Right lobe of liver (tissue), 6 donors: ENCODE measurements at regions not wholly inside any gene's neighbourhood (a gene's known extent, or its start where the extent isn't known, plus 50 kb on each side); places are given as distances from the start of the nearest gene placed in this dataset.

Source experiments
- ATAC-seq, 4 donors: fragments of 200-7000 bp; cut with Tn5 transposase; one replicate each; pipeline ENCODE4 v1.9.1; 2020; ENCODE audit warnings: mild to moderate bottlenecking in 4 of 4, moderate library complexity in 4 of 4
- DNase-seq, 3 donors: peaks; one replicate each; pipeline ENCODE4 v3.0.0-alpha.2; 2020
- H3K27ac ChIP-seq, 3 donors: fragments of 200-600 bp; one replicate each; pipeline ENCODE4 v1.8.0; 2022
- H3K27me3 ChIP-seq, 2 donors: fragments of 200-600 bp; one replicate each; pipeline ENCODE4 v1.8.0; 2022
- H3K36me3 ChIP-seq, 4 donors: fragments of 200-600 bp; sonication (generic) in 1 of 4; one replicate each; pipeline versions ENCODE4 v1.5.1 to v1.8.0; 2017 to 2022; ENCODE audit warnings: control low read depth in 1 of 4
- H3K4me1 ChIP-seq, 4 donors: fragments of 200-600 bp; sonication (generic) in 1 of 4; one replicate each; pipeline versions ENCODE4 v1.5.1 to v1.8.0; 2017 to 2022; ENCODE audit warnings: control low read depth in 1 of 4
- H3K4me3 ChIP-seq, 3 donors: fragments of 200-600 bp; one replicate each; pipeline ENCODE4 v1.8.0; 2022
- H3K9me3 ChIP-seq, 4 donors: fragments of 200-600 bp; sonication (generic) in 1 of 4; one replicate each; pipeline versions ENCODE4 v1.5.1 to v1.8.0; 2017 to 2022; ENCODE audit warnings: control low read depth in 1 of 4
- CTCF ChIP-seq, 4 donors: fragments of 200-600 bp in 3 of 4; fragments of 450-650 bp in 1 of 4; IDR thresholded peaks; one replicate each; pipeline versions ENCODE4 v1.5.1 to v1.8.0; 2016 to 2022; ENCODE audit warnings: antibody characterized with exemption in 4 of 4, mild to moderate bottlenecking in 2 of 4
- POLR2A ChIP-seq: fragments of 450-650 bp; IDR thresholded peaks from one replicate; pipeline ENCODE4 v1.6.1; 2017; ENCODE audit warnings: antibody characterized with exemption, mild to moderate bottlenecking
- WGBS: methylation state at CpG from one replicate; pipeline ENCODE4 v1.1.6; 2018; ENCODE audit warnings: low coverage, low lambda C conversion rate; ENCODE audit not compliant: insufficient coverage; ENCODE audit errors: missing lambda C conversion rate; 5-methylcytosine and 5-hydroxymethylcytosine counted together
- intact Hi-C, 2 donors: fragments of 100-400 bp; cut with DNase I; formaldehyde crosslinking; loops; one replicate each; pipeline versions ENCODE4 v1.11.2 to v1.14.1; 2022
- donor health status: DM: no; HTN: yes; CAD: no.
- donor health status: DM: no; HTN: no; CAD: no.
- donor health status: DM: no; HTN: no; CAD: no.
- donor health status: DM: no; HTN: yes; CAD: no.
- donor health status: DM: no; HTN: yes; CAD: no.

GRCh38 chr12:67780580-67781084, 132.1 kb downstream of the DYRK2 start:
- H3K27me3 ChIP-seq = no peaks in the 10 kb centered on the region
- no peaks in the 10 kb centered on the region for H3K4me1 ChIP-seq
- 69% methylated on average over 3 of the region's 3 CpGs for WGBS
- H3K36me3 ChIP-seq = no peaks in the 10 kb centered on the region
- no peaks in the 10 kb centered on the region for H3K9me3 ChIP-seq
- no peak for ATAC-seq
- H3K27ac ChIP-seq = no peak overlapping the region
- TF ChIP-seq CTCF (IDR thresholded peaks at IDR 0.05) (no peak), POLR2A (no peak)
- no peak for DNase-seq
- H3K4me3 ChIP-seq = no peak overlapping the region
- intact Hi-C loops = no loop called here

- Histone ChIP-seq H3K4me1 (no peaks in the 10 kb centered on the region), H3K27ac (no peak overlapping the region), H3K9me3 (no peaks in the 10 kb centered on the region), H3K27me3 (no peaks in the 10 kb centered on the region), H3K36me3 (no peaks in the 10 kb centered on the region), H3K4me3 (no peak overlapping the region)
- TF ChIP-seq POLR2A = no peak
- TF ChIP-seq CTCF (IDR thresholded peaks at IDR 0.05) = no peak
- intact Hi-C loops = no loop called here
- no peak for DNase-seq
- WGBS = 50% methylated on average over 1 of the region's 1 CpG
- ATAC-seq = no peak
These were observed 134.0 kb downstream of the DYRK2 start for GRCh38 chr12:67782573-67782972.

GRCh38 chr12:67783393-67783792, 134.8 kb downstream of the DYRK2 start:
- intact Hi-C loops = no loop called here
- no peak for TF ChIP-seq POLR2A
- no peak for TF ChIP-seq CTCF (IDR thresholded peaks at IDR 0.05)
- no peaks in the 10 kb centered on the region for H3K36me3 ChIP-seq

GRCh38 chr12:67784831-67785230, 136.3 kb downstream of the DYRK2 start:
- intact Hi-C loops = no loop called here
- Histone ChIP-seq H3K4me3 (no peak overlapping the region), H3K9me3 (no peaks in the 10 kb centered on the region), H3K27ac (no peak overlapping the region), H3K4me1 (no peaks in the 10 kb centered on the region), H3K36me3 (no peaks in the 10 kb centered on the region), H3K27me3 (no peaks in the 10 kb centered on the region)
- TF ChIP-seq POLR2A (no peak), CTCF (IDR thresholded peaks at IDR 0.05) (no peak)
- DNase-seq (no peak), ATAC-seq (no peak)
- WGBS = 76% methylated on average over 3 of the region's 3 CpGs

More at GRCh38 chr12:67783393-67783792, 134.8 kb downstream of the DYRK2 start:
- no peaks in the 10 kb centered on the region for H3K9me3 ChIP-seq
- DNase-seq (no peak), ATAC-seq (no peak)
- no peaks in the 10 kb centered on the region for H3K27me3 ChIP-seq
- H3K4me1 ChIP-seq = no peaks in the 10 kb centered on the region
- H3K27ac ChIP-seq = no peak overlapping the region
- H3K4me3 ChIP-seq = no peak overlapping the region
- 18% methylated on average over 1 of the region's 1 CpG for WGBS

- H3K4me3 ChIP-seq = no peak overlapping the region
- H3K27me3 ChIP-seq = no peaks in the 10 kb centered on the region
- no peaks in the 10 kb centered on the region for H3K4me1 ChIP-seq
- no peaks in the 10 kb centered on the region for H3K36me3 ChIP-seq
- ATAC-seq = no peak
- DNase-seq = no peak
- H3K9me3 ChIP-seq = no peaks in the 10 kb centered on the region
- H3K27ac ChIP-seq = no peak overlapping the region
- TF ChIP-seq POLR2A = no peak
- no peak for TF ChIP-seq CTCF (IDR thresholded peaks at IDR 0.05)
- intact Hi-C loops = no loop called here
- 37% methylated on average over 3 of the region's 3 CpGs for WGBS
These were observed 137.5 kb downstream of the DYRK2 start for GRCh38 chr12:67786086-67786485.
